Neutrophil (primary cell): ENCODE measurements at regions not wholly inside any gene's neighbourhood (a gene's known extent, or its start where the extent isn't known, plus 50 kb on each side); places are given as distances from the start of the nearest gene placed in this dataset.

ENCODE experiments used
- H3K27ac ChIP-seq: fragments of 200-600 bp; sonication (generic); 2 replicates; pipeline ENCODE4 v1.5.1; 2016; ENCODE audit warnings: mild to moderate bottlenecking, moderate library complexity
- H3K27me3 ChIP-seq: fragments of 200-600 bp; sonication (generic); 2 replicates; pipeline ENCODE4 v1.6.0; 2016; ENCODE audit warnings: mild to moderate bottlenecking
- H3K36me3 ChIP-seq: fragments of 200-600 bp; sonication (generic); 2 replicates; pipeline ENCODE4 v1.5.1; 2017
- H3K4me1 ChIP-seq, 2 experiments: fragments of 200-600 bp in 1 of 2; sonication (generic) in 1 of 2; 1 replicate in 1 of 2; 2 replicates in 1 of 2; pipeline versions ENCODE4 v1.5.1 to v1.6.1; 2013 to 2016; ENCODE audit warnings: low read depth in 1 of 2, low read length in 1 of 2, mild to moderate bottlenecking in 1 of 2, moderate library complexity in 1 of 2; ENCODE audit not compliant: control insufficient read depth in 1 of 2, insufficient read depth in 1 of 2
- H3K4me3 ChIP-seq, 2 experiments: fragments of 200-600 bp in 1 of 2; sonication (generic) in 1 of 2; 1 replicate in 1 of 2; 2 replicates in 1 of 2; pipeline ENCODE4 v1.5.1; 2013 to 2016; ENCODE audit warnings: low read depth in 1 of 2, low read length in 1 of 2, mild to moderate bottlenecking in 1 of 2, moderate library complexity in 1 of 2
- H3K9me3 ChIP-seq: fragments of 200-600 bp; sonication (generic); 2 replicates; pipeline ENCODE4 v1.5.1; 2016
- CTCF ChIP-seq: fragments of 200-600 bp; sonication (generic); IDR thresholded peaks from 2 replicates; pipeline ENCODE4 v1.5.1; 2016; ENCODE audit warnings: antibody characterized with exemption

- TF ChIP-seq CTCF, result no peak
- H3K36me3 ChIP-seq, result no peaks in the 10 kb centered on the region
- no peak overlapping the region for H3K27ac ChIP-seq
- H3K4me1 ChIP-seq, result no peaks in the 10 kb centered on the region
- H3K27me3 ChIP-seq, result peaks cover 16% of the 10 kb centered on the region
- no peaks in the 10 kb centered on the region for H3K9me3 ChIP-seq
- no peak overlapping the region for H3K4me3 ChIP-seq
Measured at GRCh38 chr14:94673781-94674231, 61.6 kb downstream of the SERPINA3 start.
